OCI-LY7 (cell line): ENCODE measurements at regions not wholly inside any gene's neighbourhood (a gene's known extent, or its start where the extent isn't known, plus 50 kb on each side); places are given as distances from the start of the nearest gene placed in this dataset.

Experiments
- CTCF ChIP-seq: fragments of 200-600 bp; sonication (generic); conservative IDR thresholded peaks from 2 replicates; pipeline ENCODE4 v1.5.1; 2014; ENCODE audit warnings: mild to moderate bottlenecking, antibody characterized with exemption, low read length, moderate library complexity, mixed read lengths
- EZH2phosphoT487 ChIP-seq: fragments of 200-600 bp; sonication (generic); IDR thresholded peaks from 2 replicates; pipeline ENCODE4 v1.6.1; 2018; ENCODE audit warnings: low read depth, borderline replicate concordance, mild to moderate bottlenecking, mixed run types, antibody characterized with exemption, low read length, moderate library complexity, mixed read lengths

DNA sequence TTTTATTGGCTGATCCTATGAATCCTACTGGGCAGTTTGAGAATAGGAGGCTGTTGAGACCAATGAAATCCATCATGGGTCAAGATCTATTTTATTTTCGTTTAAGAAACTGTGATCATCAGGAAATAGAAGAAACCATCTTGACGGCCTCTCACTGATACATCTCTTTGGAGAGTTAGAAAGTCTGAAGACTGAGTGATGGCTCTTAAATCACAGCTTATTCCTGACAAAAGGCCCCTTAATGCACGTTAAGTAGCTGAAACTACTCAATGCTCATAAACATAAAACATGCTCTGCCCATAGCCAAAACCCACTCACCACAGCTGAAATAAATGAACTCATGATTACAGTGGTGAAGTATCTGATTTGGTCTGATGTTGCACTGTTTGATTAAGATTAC, 784.5 kb upstream of the NEGR1 start:
- TF ChIP-seq CTCF (no peak), EZH2phosphoT487 (no peak)
